ENCODE measurements at regions not wholly inside any gene's neighbourhood (a gene's known extent, or its start where the extent isn't known, plus 50 kb on each side); places are given as distances from the start of the nearest gene placed in this dataset.

- DNase-seq (ENCODE audit: low spot score), result no peak
Measured at GRCh38 chr18:60980422-60981005, 352.7 kb upstream of the CDH20 start.

- no peak for DNase-seq (ENCODE audit: low spot score)
Measured at GRCh38 chr18:60981682-60982328, 351.4 kb upstream of the CDH20 start.

GRCh38 chr18:60982329-60982695, 350.9 kb upstream of the CDH20 start:
- DNase-seq (ENCODE audit: low spot score), result no peak

- no peak for DNase-seq (ENCODE audit: low spot score)
Measured at GRCh38 chr18:60982928-60983327, 350.3 kb upstream of the CDH20 start.

- DNase-seq (ENCODE audit: low spot score), result no peak
Measured at GRCh38 chr18:60984510-60984909, 348.7 kb upstream of the CDH20 start.

GRCh38 chr18:60987963-60988362, 345.3 kb upstream of the CDH20 start:
- no peak for DNase-seq (ENCODE audit: low spot score)

- DNase-seq (ENCODE audit: low spot score), result no peak
Measured at GRCh38 chr18:60996326-60996725, 336.9 kb upstream of the CDH20 start.

- no peak for DNase-seq (ENCODE audit: low spot score)
Measured at GRCh38 chr18:60996822-60997221, 336.4 kb upstream of the CDH20 start.

GRCh38 chr18:61001138-61001537, 332.1 kb upstream of the CDH20 start:
- no peak for DNase-seq (ENCODE audit: low spot score)

- DNase-seq (ENCODE audit: low spot score), result no peak
Measured at GRCh38 chr18:61006687-61007224, 326.5 kb upstream of the CDH20 start.

GRCh38 chr18:61019338-61020301, 313.6 kb upstream of the CDH20 start:
- DNase-seq (ENCODE audit: low spot score), result no peak

GRCh38 chr18:61025596-61025995, 307.6 kb upstream of the CDH20 start:
- no peak for DNase-seq (ENCODE audit: low spot score)

- no peak for DNase-seq (ENCODE audit: low spot score)
Measured at GRCh38 chr18:61031626-61032025, 301.6 kb upstream of the CDH20 start.

GRCh38 chr18:61034580-61034979, 298.6 kb upstream of the CDH20 start:
- DNase-seq (ENCODE audit: low spot score), result no peak

GRCh38 chr18:61039251-61039650, 294.0 kb upstream of the CDH20 start:
- DNase-seq (ENCODE audit: low spot score), result no peak

GRCh38 chr18:61047794-61048193, 285.4 kb upstream of the CDH20 start:
- DNase-seq (ENCODE audit: low spot score), result no peak

- DNase-seq (ENCODE audit: low spot score), result no peak
Measured at GRCh38 chr18:61057443-61057842, 275.8 kb upstream of the CDH20 start.

GRCh38 chr18:61062258-61062657, 271.0 kb upstream of the CDH20 start:
- DNase-seq (ENCODE audit: low spot score), result no peak

GRCh38 chr18:61064911-61065310, 268.3 kb upstream of the CDH20 start:
- no peak for DNase-seq (ENCODE audit: low spot score)

- no peak for DNase-seq (ENCODE audit: low spot score)
Measured at GRCh38 chr18:61076986-61077385, 256.2 kb upstream of the CDH20 start.

GRCh38 chr18:61079714-61080113, 253.5 kb upstream of the CDH20 start:
- DNase-seq (ENCODE audit: low spot score), result no peak

- no peak for DNase-seq (ENCODE audit: low spot score)
Measured at GRCh38 chr18:61080954-61081528, 252.2 kb upstream of the CDH20 start.

All from germinal center (tissue), 1 donor.